H1 (cell line): ENCODE measurements at regions not wholly inside any gene's neighbourhood (a gene's known extent, or its start where the extent isn't known, plus 50 kb on each side); places are given as distances from the start of the nearest gene placed in this dataset.

Experiments
- CTCF ChIA-PET: fragments of 300-600 bp; sonication (Branson Sonifier 250); formaldehyde crosslinking; loops from one replicate; lab custom pipeline; 2021; ENCODE audit not compliant: partially characterized antibody; lab: Charles Lee
- POLR2A ChIA-PET: fragments of 300-600 bp; sonication (Branson Sonifier 250); formaldehyde crosslinking; loops from one replicate; lab custom pipeline; 2021; ENCODE audit warnings: inconsistent platforms; ENCODE audit not compliant: partially characterized antibody; lab: Charles Lee
- DNase-seq, 2 experiments: peaks; one replicate each; pipeline versions ENCODE4 v3.0.0 to v3.0.0-alpha.2; 2010 to 2022; ENCODE audit warnings: low spot score in 2 of 2, low read depth in 1 of 2, mixed read lengths in 1 of 2
- FAIRE-seq: peaks from 2 replicates; lab custom pipeline; 2011; peaks lifted over from hg19 to GRCh38; lab: Jason Lieb, UNC
- H2AFZ ChIP-seq: 2 replicates; pipeline ENCODE4 v1.8.1; 2012; ENCODE audit warnings: low read length, inconsistent platforms
- H2AK5ac ChIP-seq: 2 replicates; pipeline ENCODE4 v1.6.1; 2013; ENCODE audit warnings: low read depth, low read length
- H2BK120ac ChIP-seq: replicated peaks from 2 replicates; pipeline ENCODE3; 2013; ENCODE audit warnings: low read depth, low read length, inconsistent platforms
- H2BK12ac ChIP-seq: 2 replicates; pipeline ENCODE4 v1.6.1; 2013; ENCODE audit warnings: low read depth, low read length
- H2BK15ac ChIP-seq: 2 replicates; pipeline ENCODE4 v1.6.1; 2013; ENCODE audit warnings: low read length
- H2BK20ac ChIP-seq: 2 replicates; pipeline ENCODE4 v1.6.1; 2013; ENCODE audit warnings: low read length
- H2BK5ac ChIP-seq: 2 replicates; pipeline ENCODE4 v1.6.1; 2013; ENCODE audit warnings: low read depth, low read length
- H3K14ac ChIP-seq: 2 replicates; pipeline ENCODE4 v1.6.1; 2013; ENCODE audit warnings: inconsistent platforms; ENCODE audit not compliant: insufficient read length
- H3K18ac ChIP-seq: 2 replicates; pipeline ENCODE4 v1.6.1; 2013; ENCODE audit warnings: low read length; ENCODE audit errors: extremely low read depth
- H3K23ac ChIP-seq: 2 replicates; pipeline ENCODE4 v1.6.1; 2013; ENCODE audit warnings: inconsistent platforms; ENCODE audit not compliant: insufficient read length
- H3K23me2 ChIP-seq: 2 replicates; pipeline ENCODE4 v1.6.1; 2013; ENCODE audit warnings: low read depth, low read length
- H3K27ac ChIP-seq: 2 replicates; pipeline ENCODE4 v1.6.1; 2011; ENCODE audit warnings: low read depth, low read length, inconsistent platforms
- H3K27me3 ChIP-seq, 4 experiments: replicated peaks in 1 of 4; 1 replicate in 1 of 4; 2 replicates in 3 of 4; pipeline versions ENCODE4 v1.6.1 to v1.8.1; 2011 to 2013; ENCODE audit warnings: low read length in 3 of 4, mild to moderate bottlenecking in 3 of 4, inconsistent platforms in 2 of 4, mixed read lengths in 2 of 4, moderate library complexity in 1 of 4; ENCODE audit not compliant: control insufficient read depth in 3 of 4, insufficient read depth in 3 of 4; ENCODE audit errors: extremely low read depth in 1 of 4
- H3K36me3 ChIP-seq, 4 experiments: 2 replicates each; pipeline versions ENCODE4 v1.6.1 to v1.8.1; 2011 to 2013; ENCODE audit warnings: mild to moderate bottlenecking in 4 of 4, low read length in 3 of 4, moderate library complexity in 2 of 4, control low read depth in 1 of 4, inconsistent platforms in 1 of 4; ENCODE audit not compliant: insufficient read depth in 4 of 4, control insufficient read depth in 2 of 4
- H3K4ac ChIP-seq: replicated peaks from 2 replicates; pipeline ENCODE3; 2013; ENCODE audit warnings: low read length, low read depth, mixed read lengths, inconsistent platforms; ENCODE audit not compliant: insufficient read length
- H3K4me1 ChIP-seq, 4 experiments: replicated peaks in 1 of 4; 1 replicate in 1 of 4; 2 replicates in 3 of 4; pipeline versions ENCODE4 v1.6.1 to v1.8.1; 2011 to 2013; ENCODE audit warnings: low read length in 3 of 4, inconsistent platforms in 2 of 4, mixed read lengths in 1 of 4; ENCODE audit not compliant: insufficient read depth in 4 of 4, control insufficient read depth in 3 of 4
- H3K4me2 ChIP-seq, 2 experiments: 2 replicates each; pipeline versions ENCODE4 v1.6.1 to v1.8.1; 2011 to 2013; ENCODE audit warnings: low read depth in 2 of 2, low read length in 2 of 2, control low read depth in 1 of 2, inconsistent platforms in 1 of 2, mild to moderate bottlenecking in 1 of 2; ENCODE audit not compliant: insufficient read depth in 1 of 2
- H3K4me3 ChIP-seq, 4 experiments: fragments of 200-600, 300-600 bp in 1 of 4; sonication (generic), shearing (Covaris generic), sonication (Bioruptor Twin) in 1 of 4; 2 replicates each; pipeline versions ENCODE4 v1.5.1 to v1.8.1; 2011 to 2016; ENCODE audit warnings: low read length in 4 of 4, low read depth in 3 of 4, control low read depth in 2 of 4, inconsistent platforms in 2 of 4, mild to moderate bottlenecking in 2 of 4, mixed read lengths in 1 of 4, moderate library complexity in 1 of 4; ENCODE audit not compliant: insufficient read depth in 2 of 4; ENCODE audit errors: extremely low read depth in 1 of 4
- H3K56ac ChIP-seq: replicated peaks from 2 replicates; pipeline ENCODE3; 2013; ENCODE audit warnings: low read depth, mild to moderate bottlenecking, mixed read lengths, low read length, inconsistent platforms; ENCODE audit not compliant: insufficient read length
- H3K79me1 ChIP-seq: 2 replicates; pipeline ENCODE4 v1.6.1; 2013; ENCODE audit warnings: low read depth, low read length, control low read depth
- H3K79me2 ChIP-seq, 2 experiments: 2 replicates each; pipeline versions ENCODE4 v1.6.1 to v1.8.1; 2012 to 2013; ENCODE audit warnings: low read length in 2 of 2, mild to moderate bottlenecking in 2 of 2, inconsistent platforms in 1 of 2; ENCODE audit not compliant: insufficient read depth in 2 of 2, control insufficient read depth in 1 of 2
- H3K9ac ChIP-seq, 4 experiments: replicated peaks in 1 of 4; 1 replicate in 1 of 4; 2 replicates in 3 of 4; pipeline versions ENCODE4 v1.6.1 to v1.8.1; 2011 to 2013; ENCODE audit warnings: low read depth in 3 of 4, low read length in 3 of 4, control low read depth in 2 of 4, mild to moderate bottlenecking in 2 of 4, moderate library complexity in 2 of 4, inconsistent platforms in 1 of 4; ENCODE audit errors: extremely low read depth in 1 of 4
- H3K9me3 ChIP-seq, 2 experiments: 2 replicates each; pipeline versions ENCODE4 v1.6.1 to v1.8.1; 2012 to 2013; ENCODE audit warnings: mild to moderate bottlenecking in 2 of 2, moderate library complexity in 2 of 2, control low read depth in 1 of 2, inconsistent platforms in 1 of 2, low read depth in 1 of 2, low read length in 1 of 2, mixed read lengths in 1 of 2; ENCODE audit not compliant: insufficient read depth in 2 of 2
- H4K20me1 ChIP-seq, 2 experiments: replicated peaks in 1 of 2; 2 replicates each; pipeline versions ENCODE3 to v1.8.1; 2011 to 2013; ENCODE audit warnings: inconsistent platforms in 2 of 2, low read length in 2 of 2, mild to moderate bottlenecking in 1 of 2; ENCODE audit not compliant: insufficient read depth in 2 of 2, control insufficient read depth in 1 of 2
- H4K5ac ChIP-seq: 2 replicates; pipeline ENCODE4 v1.6.1; 2013; ENCODE audit warnings: low read length, low read depth, mixed read lengths, inconsistent platforms; ENCODE audit not compliant: insufficient read length
- H4K8ac ChIP-seq: 2 replicates; pipeline ENCODE4 v1.8.0; 2013; ENCODE audit warnings: mild to moderate bottlenecking, moderate library complexity, low read length, inconsistent platforms; ENCODE audit not compliant: insufficient read depth; ENCODE audit errors: extremely low read depth
- H4K91ac ChIP-seq: replicated peaks from 2 replicates; pipeline ENCODE3; 2013; ENCODE audit warnings: low read length, mixed read lengths, inconsistent platforms; ENCODE audit not compliant: insufficient read length
- ASH2L ChIP-seq: fragments of 200-600, 300-600 bp; sonication (generic); IDR thresholded peaks from one replicate; pipeline ENCODE4 v1.7.1; 2017; ENCODE audit warnings: low read length
- BACH1 ChIP-seq: IDR thresholded peaks from 2 replicates; pipeline ENCODE4 v1.6.1; 2012; ENCODE audit warnings: low read length, improper control_type of control experiment
- CREB1 ChIP-seq: IDR thresholded peaks from 2 replicates; pipeline ENCODE4 v1.6.1; 2012; ENCODE audit warnings: inconsistent platforms
- CTCF ChIP-seq, 3 experiments: IDR thresholded peaks; 1 replicate in 2 of 3; 2 replicates in 1 of 3; pipeline versions ENCODE4 v1.5.1 to v1.6.1; 2011; ENCODE audit warnings: low read length in 3 of 3, mild to moderate bottlenecking in 3 of 3, inconsistent platforms in 2 of 3, low read depth in 1 of 3, moderate library complexity in 1 of 3; ENCODE audit not compliant: insufficient read depth in 1 of 3; ENCODE audit errors: control extremely low read depth in 1 of 3
- GTF2F1 ChIP-seq: IDR thresholded peaks from 2 replicates; pipeline ENCODE4 v1.6.1; 2012; ENCODE audit warnings: low read depth, low read length, improper control_type of control experiment, borderline replicate concordance
- HDAC6 ChIP-seq: IDR thresholded peaks from one replicate; pipeline ENCODE4 v1.7.1; 2012; ENCODE audit warnings: low read depth, mild to moderate bottlenecking, inconsistent platforms, low read length, moderate library complexity
- KDM5A ChIP-seq: fragments of 200-600 bp; IDR thresholded peaks from 2 replicates; pipeline ENCODE4 v1.7.1; 2012; ENCODE audit warnings: mild to moderate bottlenecking, low read length, inconsistent platforms, mixed read lengths
- NANOG ChIP-seq: IDR thresholded peaks from 2 replicates; pipeline ENCODE4 v1.6.1; 2011; ENCODE audit warnings: low read length, low read depth, mild to moderate bottlenecking, inconsistent platforms; ENCODE audit not compliant: insufficient read depth, poor library complexity, severe bottlenecking
- NRF1 ChIP-seq: IDR thresholded peaks from 2 replicates; pipeline ENCODE4 v1.6.1; 2011; ENCODE audit warnings: mild to moderate bottlenecking, low read depth, low read length, improper control_type of control experiment
- POLR2AphosphoS5 ChIP-seq: IDR thresholded peaks from 2 replicates; pipeline ENCODE4 v1.6.1; 2011; ENCODE audit warnings: low read depth, low read length
- RXRA ChIP-seq: IDR thresholded peaks from 2 replicates; pipeline ENCODE4 v1.6.1; 2011; ENCODE audit warnings: low read depth, mild to moderate bottlenecking, low read length, moderate library complexity; ENCODE audit not compliant: insufficient read depth
- SAP30 ChIP-seq: fragments of 300-600 bp; sonication (generic); IDR thresholded peaks from 2 replicates; pipeline ENCODE4 v1.7.1; 2012; ENCODE audit warnings: low read length, moderate library complexity, mild to moderate bottlenecking, inconsistent platforms; ENCODE audit not compliant: insufficient read depth, insufficient replicate concordance
- TAF1 ChIP-seq: IDR thresholded peaks from 2 replicates; pipeline ENCODE4 v1.6.1; 2011; ENCODE audit warnings: mild to moderate bottlenecking, low read depth, low read length
- YY1 ChIP-seq: IDR thresholded peaks from 2 replicates; pipeline ENCODE4 v1.6.1; 2011; ENCODE audit warnings: low read depth, mild to moderate bottlenecking, low read length
- WGBS, 2 experiments: shearing (Covaris generic) in 1 of 2; methylation state at CpG; one replicate each; pipeline versions ENCODE4 v1.1.6 to v1.1.7; 2013 to 2015; ENCODE audit warnings: low lambda C conversion rate in 2 of 2, mixed read lengths in 2 of 2, inconsistent platforms in 1 of 2, low coverage in 1 of 2, missing lambda C conversion rate in 1 of 2; ENCODE audit not compliant: insufficient replicate concordance in 2 of 2, insufficient coverage in 1 of 2, insufficient read length in 1 of 2; ENCODE audit errors: extremely low coverage in 1 of 2, missing lambda C conversion rate in 1 of 2; 5-methylcytosine and 5-hydroxymethylcytosine counted together

GRCh38 chr2:228938629-228939028 lies 332.5 kb downstream of the PID1 start:
- CTCF ChIA-PET: no interaction called here
- Histone ChIP-seq H3K79me1 (no peaks in the 10 kb centered on the region), H3K14ac (no peak overlapping the region), H3K4me3 (no peak overlapping the region), H3K4ac (no peak overlapping the region), H3K56ac (no peak overlapping the region), H2AFZ (no peak overlapping the region), H2BK12ac (no peak overlapping the region), H3K36me3 (no peaks in the 10 kb centered on the region), H2BK120ac (no peak overlapping the region), H3K9me3 (peaks cover 0 to 3% of the 10 kb centered on the region in 2 experiments; a peak in 1 of 4 replicates), H2BK15ac (no peak overlapping the region), H4K5ac (no peak overlapping the region), H3K9ac (no peak overlapping the region), H4K20me1 (no peaks in the 10 kb centered on the region), H3K27ac (no peak overlapping the region), H2BK20ac (no peak overlapping the region), H3K23me2 (0 out of 2 replicates have a peak, but pooled peaks cover 2% of the 10 kb centered on the region), H3K23ac (no peak overlapping the region), H3K18ac (no peak overlapping the region), H4K91ac (no peak overlapping the region), H2AK5ac (no peak overlapping the region), H3K4me2 (no peak overlapping the region), H3K4me1 (no peaks in the 10 kb centered on the region), H3K27me3 (no peaks in the 10 kb centered on the region), H3K79me2 (no peaks in the 10 kb centered on the region), H4K8ac (no peak overlapping the region), H2BK5ac (no peak overlapping the region)
- FAIRE-seq (no peak), DNase-seq (no peak)
- TF ChIP-seq ASH2L (no peak), YY1 (no peak), TAF1 (no peak), HDAC6 (no peak), BACH1 (no peak), SAP30 (no peak), KDM5A (no peak), CTCF (IDR thresholded peaks at IDR 0.05; ENCODE audit: control extremely low read depth in 1 of 3, insufficient read depth in 1 of 3, low read depth in 1 of 3, low read length in 3 of 3) (no peak), NRF1 (no peak), RXRA (no peak), NANOG (no peak), CREB1 (no peak), GTF2F1 (no peak), POLR2AphosphoS5 (no peak)
- POLR2A ChIA-PET: no interaction called here
- WGBS, 2 experiments: 90% methylated on average over 2 of the region's 2 CpGs; no CpG with 5 or more reads in 1 of the 2 experiments
